Adrenal gland (tissue), 5 donors: ENCODE measurements at regions not wholly inside any gene's neighbourhood (a gene's known extent, or its start where the extent isn't known, plus 50 kb on each side); places are given as distances from the start of the nearest gene placed in this dataset.

Experiments used
- CTCF ChIP-seq, 6 experiments: fragments of 450-650 bp in 4 of 6; fragments of 200-600 bp in 2 of 6; sonication (generic) in 1 of 6; IDR thresholded peaks; 1 replicate in 5 of 6; 2 replicates in 1 of 6; pipeline versions ENCODE4 v1.5.1 to v1.8.0; 2016 to 2021; ENCODE audit warnings: antibody characterized with exemption in 6 of 6, mild to moderate bottlenecking in 2 of 6, moderate library complexity in 1 of 6
- POLR2A ChIP-seq, 2 donors: fragments of 450-650 bp; IDR thresholded peaks; one replicate each; pipeline ENCODE4 v1.6.1; 2017; ENCODE audit warnings: antibody characterized with exemption in 2 of 2, mild to moderate bottlenecking in 2 of 2, moderate library complexity in 1 of 2
- donor health status: DM: no; HTN: no; CAD: no.

GRCh38 chr6:137645850-137646249 is 151.7 kb upstream of the OLIG3 start:
- TF ChIP-seq CTCF (IDR thresholded peaks at IDR 0.05), result no peak
- no peak for TF ChIP-seq POLR2A (IDR thresholded peaks at IDR 0.05)
